ENCODE measurements at regions not wholly inside any gene's neighbourhood (a gene's known extent, or its start where the extent isn't known, plus 50 kb on each side); places are given as distances from the start of the nearest gene placed in this dataset.

DNA sequence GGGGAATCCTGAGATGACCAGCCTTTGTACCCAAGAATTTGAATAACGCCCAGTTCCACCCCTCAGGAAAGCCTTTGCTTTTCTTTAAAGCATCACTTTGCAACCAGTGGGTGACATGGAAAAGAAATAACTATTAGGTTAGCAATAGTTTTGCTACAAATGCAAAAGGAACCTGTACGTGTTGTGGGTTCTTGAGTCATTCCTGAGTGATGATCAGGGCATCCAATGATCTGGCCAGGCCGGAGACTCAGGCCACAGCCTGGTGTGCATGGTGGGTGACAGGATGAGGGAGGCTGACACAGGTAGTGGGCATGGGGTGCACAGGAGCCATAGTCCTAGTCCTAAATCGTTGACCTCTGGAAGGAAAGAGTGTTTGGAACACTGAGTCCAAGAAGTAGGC, 321.4 kb upstream of the IL12A start:
- intact Hi-C loops (cut with micrococcal nuclease) = no loop called here
- BruUV-seq (replicated peaks) = no TSS peak
- no peak overlapping the region for H3K9ac ChIP-seq (ENCODE audit: insufficient read depth in 1 of 2, low read depth in 2 of 2, low read length in 2 of 2)
- H2AFZ ChIP-seq (ENCODE audit: low read depth, low read length) = no peak overlapping the region
- FAIRE-seq (no peak), ATAC-seq (no peak), DNase-seq (ENCODE audit: extremely low read depth in 1 of 4, low spot score in 3 of 4) (no peak)
- no peaks in the 10 kb centered on the region for H3K79me2 ChIP-seq (ENCODE audit: control insufficient read depth, insufficient read depth, low read length)
- no peaks in the 10 kb centered on the region for H4K20me1 ChIP-seq (replicated peaks; ENCODE audit: control insufficient read depth, insufficient read depth, low read length)
- no peak overlapping the region for H3K4me3 ChIP-seq
- POLR2A ChIA-PET = no interaction called here
- H3K27me3 ChIP-seq (ENCODE audit: control insufficient read depth in 2 of 2, insufficient read depth in 2 of 2, low read length in 2 of 2) = no peaks in the 10 kb centered on the region
- no peaks in the 10 kb centered on the region for H3K9me3 ChIP-seq (replicated peaks; ENCODE audit: control insufficient read depth, insufficient read depth, low read depth, low read length)
- CTCF ChIA-PET (ENCODE audit: low intra/inter-chr PET ratio) = no interaction called here
- H3K36me3 ChIP-seq (ENCODE audit: control insufficient read depth, insufficient read depth, low read length) = no peaks in the 10 kb centered on the region
- H3K4me2 ChIP-seq (ENCODE audit: insufficient read depth, low read length) = no peak overlapping the region
- H3K4me1 ChIP-seq (replicated peaks in 1 of 2; ENCODE audit: control insufficient read depth in 2 of 2, insufficient read depth in 2 of 2, low read length in 2 of 2) = no peaks in the 10 kb centered on the region
- WGBS (ENCODE audit: insufficient coverage, low coverage, missing lambda C conversion rate) = 0% methylated on average over 4 of the region's 4 CpGs
- in situ Hi-C loops (cut with MboI) = no loop called here
- H3K27ac ChIP-seq (ENCODE audit: extremely low read depth, low read depth, low read length) = no peak overlapping the region
- H3K9me1 ChIP-seq (ENCODE audit: control insufficient read depth, insufficient read depth, low read length) = no peaks in the 10 kb centered on the region
- TF ChIP-seq MCM2 (IDR thresholded peaks at IDR 0.05; ENCODE audit: low read depth) (no peak), EP400 (IDR thresholded peaks at IDR 0.05) (no peak), KDM1A (IDR thresholded peaks at IDR 0.05) (no peak), CEBPB (tag; IDR thresholded peaks at IDR 0.05) (no peak), ZNF384 (IDR thresholded peaks at IDR 0.05; ENCODE audit: low read depth, low read length) (no peak), ZFPM2 (CRISPR knock-in tag; IDR thresholded peaks at IDR 0.05) (no peak), CBFA2T2 (conservative IDR thresholded peaks at IDR 0.05) (no peak), GTF2E2 (tag; IDR thresholded peaks at IDR 0.05) (no peak), PHF21A (IDR thresholded peaks at IDR 0.05; ENCODE audit: borderline replicate concordance, low read depth) (no peak), KLF16 (IDR thresholded peaks at IDR 0.05) (no peak), WHSC1 (IDR thresholded peaks at IDR 0.05; ENCODE audit: low read length) (no peak)
